NCI-H187 (cell line): ENCODE measurements at regions not wholly inside any gene's neighbourhood (a gene's known extent, or its start where the extent isn't known, plus 50 kb on each side); places are given as distances from the start of the nearest gene placed in this dataset.
A peak's percentile ranks its signal among the peaks of the same experiment; 100 is the strongest.
"Not testable (repeated sequence)": the region's sequence is repeated elsewhere in the genome, so short reads cannot be mapped to it uniquely, and the experiment has no call there.

Experiments used
- DNase-seq, 2 experiments: peaks; one replicate each; lab custom pipeline; 2025; lab: John Stamatoyannopoulos, UW

GRCh38 chr2:131671841-131672470 is 144.3 kb downstream of the CCDC74A start:
- not testable (repeated sequence) for DNase-seq

- peak in 1 of 2 experiments; percentile 44 for DNase-seq
Observed at GRCh38 chr2:131672471-131673399, 145.0 kb downstream of the CCDC74A start.

GRCh38 chr2:131673400-131674173 is 145.9 kb downstream of the CCDC74A start:
- DNase-seq: peak; percentile 7 to 49

- no peak for DNase-seq
Observed at GRCh38 chr2:131674174-131674507, 146.5 kb downstream of the CCDC74A start.

GRCh38 chr2:131681611-131682121 is 154.0 kb downstream of the CCDC74A start:
- DNase-seq: not testable (repeated sequence)

- DNase-seq: peak; percentile 44 to 59
Observed at GRCh38 chr2:131682122-131682944, 154.6 kb downstream of the CCDC74A start.

- not testable (repeated sequence) for DNase-seq
Observed at GRCh38 chr2:131682945-131683330, 155.2 kb downstream of the CCDC74A start.

GRCh38 chr2:131684631-131685316 is 157.1 kb downstream of the CCDC74A start:
- not testable (repeated sequence) for DNase-seq

GRCh38 chr2:131686164-131686893 is 158.6 kb downstream of the CCDC74A start:
- DNase-seq: not testable (repeated sequence)

- DNase-seq: not testable (repeated sequence)
Observed at GRCh38 chr2:131686894-131687238, 159.2 kb downstream of the CCDC74A start.

- DNase-seq: not testable (repeated sequence)
Observed at GRCh38 chr2:131689066-131689465, 161.4 kb downstream of the CCDC74A start.

- DNase-seq: not testable (repeated sequence)
Observed at GRCh38 chr2:131711268-131711667, 183.6 kb downstream of the CCDC74A start.

- DNase-seq: not testable (repeated sequence)
Observed at GRCh38 chr2:131717907-131718306, 190.2 kb downstream of the CCDC74A start.

GRCh38 chr2:131721163-131721562 is 193.5 kb downstream of the CCDC74A start:
- DNase-seq: not testable (repeated sequence)

GRCh38 chr2:131722256-131722655 is 194.6 kb downstream of the CCDC74A start:
- DNase-seq: not testable (repeated sequence)

- DNase-seq: no peak
Observed at GRCh38 chr2:131724019-131724418, 196.3 kb downstream of the CCDC74A start.

GRCh38 chr2:131728451-131728850 is 200.8 kb downstream of the CCDC74A start:
- DNase-seq: not testable (repeated sequence)

GRCh38 chr2:131733530-131733929 is 205.8 kb downstream of the CCDC74A start:
- DNase-seq: not testable (repeated sequence)

- DNase-seq: not testable (repeated sequence)
Observed at GRCh38 chr2:131736406-131736805, 208.7 kb downstream of the CCDC74A start.

GRCh38 chr2:131738533-131738932 is 210.8 kb downstream of the CCDC74A start:
- not testable (repeated sequence) for DNase-seq
